HEK293T (cell line): ENCODE measurements at regions not wholly inside any gene's neighbourhood (a gene's known extent, or its start where the extent isn't known, plus 50 kb on each side); places are given as distances from the start of the nearest gene placed in this dataset.

Source experiments
- CTBP1 ChIP-seq: fragments of 450-650 bp; IDR thresholded peaks from 2 replicates; pipeline ENCODE4 v1.6.1; 2016; ENCODE audit warnings: borderline replicate concordance
- FOXM1 ChIP-seq: fragments of 450-650 bp; IDR thresholded peaks from 2 replicates; pipeline ENCODE4 v1.6.1; 2017; ENCODE audit warnings: mild to moderate bottlenecking, borderline replicate concordance
- LEF1 ChIP-seq: fragments of 450-650 bp; IDR thresholded peaks from 2 replicates; pipeline ENCODE4 v1.6.1; 2017; ENCODE audit warnings: mild to moderate bottlenecking, borderline replicate concordance
- SP1 ChIP-seq: fragments of 450-650 bp; IDR thresholded peaks from 2 replicates; pipeline ENCODE4 v1.6.1; 2017
- SUZ12 ChIP-seq: fragments of 450-650 bp; IDR thresholded peaks from 2 replicates; pipeline ENCODE4 v1.6.1; 2016; ENCODE audit warnings: mild to moderate bottlenecking

DNA sequence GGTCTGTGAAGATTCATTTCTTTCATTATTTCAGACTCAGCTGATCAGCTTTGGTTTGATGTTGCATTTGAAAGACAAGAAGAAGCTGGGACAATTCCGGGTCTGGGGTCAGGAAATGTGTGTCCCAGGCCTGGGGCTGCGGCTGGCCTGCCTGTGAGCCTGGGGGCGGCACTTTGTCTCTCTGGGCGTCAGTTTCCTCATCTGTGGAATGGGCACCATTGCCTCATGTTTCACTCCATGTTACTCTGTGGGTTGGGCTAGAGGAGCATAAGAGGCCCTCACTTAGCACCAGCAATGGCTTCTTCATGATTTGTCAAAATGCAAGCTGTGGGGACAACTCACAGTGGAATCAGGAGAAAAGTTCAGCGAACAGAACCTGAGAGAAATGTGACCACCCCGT is 570.1 kb downstream of the VRK1 start:
- TF ChIP-seq LEF1 (no peak), SUZ12 (no peak), FOXM1 (no peak), SP1 (no peak), CTBP1 (no peak)
